HG02852 (cell line): ENCODE measurements at regions not wholly inside any gene's neighbourhood (a gene's known extent, or its start where the extent isn't known, plus 50 kb on each side); places are given as distances from the start of the nearest gene placed in this dataset.
"Not testable (repeated sequence)": the region's sequence is repeated elsewhere in the genome, so short reads cannot be mapped to it uniquely, and the experiment has no call there.

Experiments
- ATAC-seq: cut with Tn5 transposase; IDR thresholded peaks from one replicate; pipeline ENCODE4 v1.9.1; 2021; ENCODE audit warnings: mild to moderate bottlenecking, moderate library complexity; ENCODE audit not compliant: unreplicated experiment

- no peak for ATAC-seq
Observed at GRCh38 chr4:134540588-134540987, 339.0 kb upstream of the PABPC4L start.

GRCh38 chr4:134539729-134540231 lies 338.2 kb upstream of the PABPC4L start:
- no peak for ATAC-seq

- no peak for ATAC-seq
Observed at GRCh38 chr4:134537701-134538100, 336.1 kb upstream of the PABPC4L start.

GRCh38 chr4:134533068-134533467 lies 331.5 kb upstream of the PABPC4L start:
- ATAC-seq: peak; percentile 67

DNA sequence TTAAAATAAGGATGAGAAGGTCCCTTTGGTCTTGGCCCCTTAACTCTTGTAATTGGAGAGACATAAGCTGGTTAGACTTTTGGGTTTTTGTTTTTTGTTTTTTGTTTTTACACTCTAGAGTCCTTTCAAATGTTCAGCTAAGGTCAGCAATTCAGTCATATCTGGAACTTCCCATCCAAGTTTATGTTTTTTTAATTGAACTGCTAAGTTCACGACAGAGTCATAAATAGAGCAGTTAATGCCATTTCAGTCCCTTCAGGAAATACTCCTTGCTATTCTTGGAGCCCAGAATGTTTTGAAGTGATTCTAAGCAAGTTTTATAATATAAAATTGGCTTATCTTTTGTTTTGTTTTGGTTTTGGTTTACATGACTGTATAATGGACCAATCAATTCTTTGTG lies 329.4 kb upstream of the PABPC4L start:
- ATAC-seq: no peak

GRCh38 chr4:134529629-134530028 lies 328.0 kb upstream of the PABPC4L start:
- no peak for ATAC-seq

DNA sequence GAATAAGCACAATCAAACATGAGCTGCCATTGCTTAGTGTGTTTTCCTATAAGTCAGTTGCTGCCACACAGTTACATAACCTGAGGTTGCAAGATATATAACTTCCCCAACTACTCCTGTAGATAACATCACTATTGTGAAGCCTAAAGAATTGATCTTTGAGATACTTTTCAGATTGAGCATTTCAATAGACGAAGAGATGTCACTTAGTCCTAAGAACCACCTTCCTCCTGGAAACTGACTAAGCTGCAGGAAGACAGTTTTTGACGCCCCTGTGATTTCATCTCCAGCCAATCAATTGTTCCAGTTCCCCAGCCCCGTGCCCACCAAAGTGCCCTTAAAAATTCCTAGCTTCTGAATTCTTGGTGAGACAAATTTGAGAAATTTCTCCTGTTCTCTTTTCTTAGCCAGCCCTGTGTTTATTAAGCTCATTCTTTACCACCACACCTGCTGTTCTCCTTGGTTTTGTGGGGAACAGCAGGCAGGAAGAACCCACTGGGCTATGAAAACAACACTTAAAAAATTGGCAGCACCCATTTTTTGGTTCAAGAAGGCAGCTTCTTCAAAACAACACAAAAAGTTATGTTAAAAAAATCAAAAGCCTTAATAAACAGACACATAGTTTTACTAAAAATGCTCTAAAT lies 317.1 kb upstream of the PABPC4L start:
- no peak for ATAC-seq

DNA sequence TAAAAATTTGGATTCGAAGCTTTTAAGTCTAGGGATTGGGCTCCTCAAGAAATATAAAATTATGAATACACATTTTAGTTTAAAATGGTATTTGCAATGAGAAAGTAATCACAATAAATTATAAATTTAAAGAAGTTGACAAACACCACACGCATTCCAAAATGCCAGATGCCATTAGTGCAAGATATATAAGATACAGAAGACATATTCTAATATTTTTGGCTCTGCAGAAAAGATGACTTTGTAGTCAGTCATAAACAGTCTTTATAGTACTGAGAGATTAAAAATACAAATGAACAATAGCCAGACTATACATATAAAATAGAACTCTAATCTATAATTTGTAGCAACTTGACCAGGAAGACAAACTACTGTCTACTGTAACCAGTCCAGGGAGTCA lies 309.0 kb upstream of the PABPC4L start:
- no peak for ATAC-seq

DNA sequence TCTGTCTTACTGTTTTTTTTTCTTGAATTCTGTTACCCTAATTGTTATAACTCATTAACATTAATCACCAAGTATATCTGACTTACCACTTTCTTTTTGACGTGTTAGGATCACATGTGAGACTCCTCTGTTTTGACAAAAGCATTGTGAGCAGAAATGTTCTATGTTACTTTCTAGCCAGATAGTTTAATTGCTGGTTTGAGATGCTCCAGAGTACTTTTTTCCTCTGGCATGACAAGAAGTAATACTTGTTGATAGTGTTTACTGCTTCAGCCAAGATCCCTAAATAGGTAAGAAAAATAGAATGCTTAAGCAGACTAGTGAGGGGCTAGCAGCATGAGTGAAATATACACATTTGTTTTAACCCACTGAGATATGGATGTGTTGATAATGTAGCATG lies 303.9 kb upstream of the PABPC4L start:
- no peak for ATAC-seq

DNA sequence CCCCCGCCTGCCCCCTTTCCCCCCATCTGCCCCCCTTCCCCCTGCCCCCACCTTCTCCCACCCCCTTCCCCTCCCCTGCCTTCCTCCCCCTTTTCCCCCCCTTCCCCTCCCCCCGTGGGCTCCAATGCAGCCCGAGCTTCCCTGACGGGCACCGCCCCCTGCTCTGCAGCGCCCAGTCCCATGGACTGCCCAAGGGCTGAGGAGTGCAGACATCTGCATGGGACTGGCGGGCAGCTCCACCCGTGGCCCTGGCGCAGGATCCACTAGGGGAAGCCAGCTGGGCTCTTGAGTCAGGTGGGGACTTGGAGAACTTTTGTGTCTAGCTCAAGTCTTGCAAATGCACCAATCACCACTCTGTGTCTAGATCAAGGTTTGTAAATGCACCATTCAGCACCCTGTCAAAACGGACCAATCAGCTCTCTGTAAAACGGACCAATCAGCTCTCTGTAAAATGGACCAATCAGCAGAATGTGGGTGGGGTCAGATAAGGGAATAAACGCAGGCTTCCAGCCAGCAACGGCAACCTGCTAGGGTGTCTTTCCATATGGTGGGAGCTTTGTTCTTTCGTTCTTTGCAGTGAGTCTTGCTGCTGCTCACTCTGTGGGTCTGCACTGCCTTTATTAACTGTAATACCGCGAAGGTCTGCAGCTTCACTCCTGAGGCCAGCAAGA lies 300.5 kb upstream of the PABPC4L start:
- no peak for ATAC-seq

DNA sequence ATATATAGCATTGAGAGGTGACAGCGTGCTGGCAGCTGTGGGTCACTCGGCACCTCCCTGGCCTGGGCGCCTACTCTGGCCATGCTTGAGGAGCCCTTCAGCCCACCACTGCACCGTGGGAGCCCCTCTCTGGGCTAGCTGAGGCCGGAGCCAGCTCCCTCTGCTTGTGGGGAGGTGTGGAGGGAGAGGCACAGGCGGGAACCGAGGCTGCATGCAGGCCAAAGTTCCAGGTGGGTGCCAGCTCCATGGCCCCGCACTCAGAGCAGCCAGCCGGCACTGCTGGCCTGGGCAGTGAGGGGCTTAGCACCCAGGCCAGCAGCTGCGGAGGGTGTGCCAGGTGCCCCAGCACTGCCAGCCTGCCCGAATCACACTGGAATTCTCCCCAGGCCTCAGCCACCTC lies 299.9 kb upstream of the PABPC4L start:
- ATAC-seq: not testable (repeated sequence)

GRCh38 chr4:134499074-134499473 lies 297.5 kb upstream of the PABPC4L start:
- ATAC-seq: no peak

- ATAC-seq: no peak
Observed at GRCh38 chr4:134490863-134491262, 289.3 kb upstream of the PABPC4L start.

DNA sequence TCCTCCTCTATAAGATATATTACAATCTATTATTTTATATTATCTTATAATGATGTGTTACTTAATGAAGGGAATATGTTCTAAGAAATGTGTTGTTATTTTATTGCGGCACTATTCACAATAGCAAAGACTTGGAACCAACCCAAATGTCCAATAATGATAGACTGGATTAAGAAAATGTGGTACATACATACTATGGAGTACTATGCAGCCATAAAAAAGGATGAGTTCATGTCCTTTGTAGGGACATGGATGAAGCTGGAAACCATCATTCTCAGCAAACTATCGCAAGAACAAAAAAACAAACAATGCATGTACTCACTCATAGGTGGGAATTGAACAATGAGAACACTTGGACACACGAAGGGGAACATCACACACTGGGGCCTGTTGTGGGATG lies 281.9 kb upstream of the PABPC4L start:
- not testable (repeated sequence) for ATAC-seq

GRCh38 chr4:134471569-134471968 lies 270.0 kb upstream of the PABPC4L start:
- no peak for ATAC-seq

GRCh38 chr4:134470544-134470943 lies 269.0 kb upstream of the PABPC4L start:
- ATAC-seq: no peak

DNA sequence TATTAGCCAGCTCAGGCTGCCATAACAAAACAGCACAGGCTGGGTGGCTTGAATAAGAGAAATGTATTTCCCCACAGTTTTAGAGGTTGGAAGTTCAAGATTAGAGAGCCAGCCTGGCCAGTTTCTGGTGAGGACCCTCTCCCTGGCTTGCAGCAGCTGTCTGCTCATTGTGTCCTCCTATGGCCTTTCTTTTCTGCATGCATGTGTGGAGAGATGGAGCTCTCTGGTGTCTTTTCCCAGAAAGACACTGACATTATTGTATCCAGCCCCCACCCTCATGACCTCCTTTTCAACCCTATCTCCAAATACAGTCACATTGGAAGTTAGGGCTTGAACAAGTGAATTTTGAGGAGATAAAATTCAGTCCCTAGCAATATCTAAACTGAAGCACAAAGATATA lies 263.8 kb upstream of the PABPC4L start:
- no peak for ATAC-seq

GRCh38 chr4:134463771-134464170 lies 262.2 kb upstream of the PABPC4L start:
- no peak for ATAC-seq

DNA sequence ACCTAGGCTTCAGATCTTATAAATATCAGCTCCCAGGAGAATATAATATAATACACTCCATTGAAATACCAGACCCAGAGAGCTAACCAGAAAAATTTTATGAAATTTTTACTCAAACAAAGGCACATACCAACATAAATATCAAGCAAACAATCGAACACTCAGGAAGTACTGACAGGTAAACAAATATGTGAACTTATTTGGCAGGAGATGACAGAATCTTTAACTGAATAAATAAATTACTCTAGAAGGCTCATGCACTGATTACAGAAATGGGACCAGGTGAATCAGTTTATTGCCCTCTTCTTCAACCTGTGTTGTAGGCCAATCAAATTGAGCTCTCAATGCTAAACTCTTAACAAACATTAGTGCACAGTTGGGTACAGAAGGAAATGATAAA lies 225.2 kb upstream of the PABPC4L start:
- ATAC-seq: no peak

DNA sequence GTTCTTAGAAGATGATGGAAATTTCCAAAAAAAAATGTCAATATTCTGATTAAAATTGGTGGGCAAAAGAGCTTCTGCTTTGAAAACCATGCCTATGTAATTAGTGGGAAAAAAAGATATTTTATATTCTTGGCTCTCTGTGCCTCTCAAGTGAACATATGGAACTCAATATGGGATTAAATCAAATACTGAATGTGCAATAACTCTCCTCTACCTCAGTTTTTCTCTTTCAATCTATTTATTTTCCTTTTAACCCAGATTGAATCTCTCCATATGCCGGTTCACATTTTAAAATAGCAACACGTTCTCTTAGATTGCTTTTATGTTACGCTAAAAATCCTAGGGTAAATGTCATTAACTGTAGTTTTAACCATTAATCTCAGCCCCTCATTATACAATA lies 224.2 kb upstream of the PABPC4L start:
- no peak for ATAC-seq

DNA sequence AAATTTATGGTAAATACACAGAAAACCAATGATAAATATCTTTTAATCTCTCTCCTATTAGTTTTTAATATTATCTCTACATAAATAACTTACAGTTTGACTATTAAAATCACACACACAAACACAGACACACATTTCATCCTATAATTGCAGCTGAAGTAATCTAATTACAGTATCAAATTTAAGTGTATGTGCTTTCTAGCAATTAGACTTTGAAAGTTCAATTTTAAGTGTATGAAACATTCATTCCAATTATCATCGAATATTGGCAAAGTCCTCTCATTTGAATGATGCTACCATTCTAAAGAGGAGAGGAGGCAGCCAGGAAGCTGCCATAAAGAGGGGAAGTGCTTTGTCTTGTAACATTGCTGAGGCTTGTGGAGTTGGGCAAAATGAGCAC lies 221.2 kb upstream of the PABPC4L start:
- no peak for ATAC-seq

DNA sequence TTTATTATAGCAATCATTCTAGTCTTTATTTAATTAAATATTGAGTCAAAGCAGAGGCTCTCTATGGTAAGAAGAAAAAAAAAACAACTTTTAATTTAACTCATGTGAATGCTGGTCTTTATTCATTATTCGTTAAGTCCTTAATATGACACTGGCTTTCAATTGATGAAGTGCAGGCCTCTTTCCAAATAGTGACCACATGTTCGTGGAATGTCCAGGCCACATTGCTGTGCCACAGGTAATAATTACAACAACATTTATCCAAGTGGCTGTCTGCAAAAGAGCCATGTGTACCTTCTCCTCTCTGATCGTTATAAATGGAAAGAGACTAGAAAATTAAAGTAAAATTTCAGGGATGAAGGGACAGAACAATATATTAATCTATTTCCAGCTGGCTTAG lies 220.1 kb upstream of the PABPC4L start:
- ATAC-seq: no peak

DNA sequence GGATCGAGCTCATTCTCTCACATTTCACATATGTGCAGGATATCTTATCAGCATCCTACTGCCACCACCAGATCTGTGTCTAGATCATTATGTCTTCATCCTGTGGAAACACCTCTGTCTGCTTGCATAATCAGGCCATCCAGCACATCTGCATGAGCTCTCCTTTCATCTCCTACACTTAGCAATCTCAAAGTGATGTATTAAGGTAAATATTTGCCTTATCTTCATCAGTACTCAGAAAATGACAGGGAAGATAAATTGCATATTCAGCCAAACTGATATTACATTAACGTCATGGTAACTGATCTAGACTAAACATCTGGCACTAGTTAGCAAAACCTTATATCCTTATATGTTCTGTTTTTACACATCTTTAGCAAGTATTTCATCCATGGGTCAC lies 207.3 kb upstream of the PABPC4L start:
- ATAC-seq: no peak
